ENCODE measurements at regions not wholly inside any gene's neighbourhood (a gene's known extent, or its start where the extent isn't known, plus 50 kb on each side); places are given as distances from the start of the nearest gene placed in this dataset.

- no peak for TF ChIP-seq CTCF (optimal IDR thresholded peaks at IDR 0.05 in 1 of 3, IDR thresholded peaks at IDR 0.05 in 1 of 3, conservative IDR thresholded peaks at IDR 0.05 in 1 of 3; ENCODE audit: extremely low read depth in 1 of 3, insufficient read depth in 2 of 3, low read length in 3 of 3)
- no peak for TF ChIP-seq EZH2 (IDR thresholded peaks at IDR 0.05; ENCODE audit: low read length)
Measured at GRCh38 chr2:6496376-6496775, 369.3 kb downstream of the CMPK2 start.
